Heart left ventricle (tissue), 16 donors: ENCODE measurements at regions not wholly inside any gene's neighbourhood (a gene's known extent, or its start where the extent isn't known, plus 50 kb on each side); places are given as distances from the start of the nearest gene placed in this dataset.
A peak's percentile ranks its signal among the peaks of the same experiment; 100 is the strongest.

Source experiments
- ATAC-seq, 4 donors: fragments of 200-7000 bp; cut with Tn5 transposase; one replicate each; pipeline ENCODE4 v1.9.1; 2020 to 2022; ENCODE audit warnings: moderate library complexity in 4 of 4, mild to moderate bottlenecking in 3 of 4, moderate number of reproducible peaks in 1 of 4
- DNase-seq, 5 donors: peaks; one replicate each; pipeline ENCODE4 v3.0.0-alpha.2; 2020
- H3K27ac ChIP-seq, 12 donors: fragments of 200-600 bp; sonication (generic) in 4 of 12; one replicate each; pipeline versions ENCODE4 v1.5.0 to v1.8.0; 2016 to 2022; ENCODE audit warnings: mild to moderate bottlenecking in 2 of 12
- H3K27me3 ChIP-seq, 9 donors: fragments of 200-600 bp; sonication (generic) in 2 of 9; one replicate each; pipeline versions ENCODE4 v1.5.1 to v1.8.0; 2016 to 2022; ENCODE audit warnings: mild to moderate bottlenecking in 3 of 9
- H3K36me3 ChIP-seq, 9 donors: fragments of 200-600 bp; sonication (generic) in 2 of 9; one replicate each; pipeline versions ENCODE4 v1.5.0 to v1.8.0; 2018 to 2022; ENCODE audit warnings: mild to moderate bottlenecking in 2 of 9
- H3K4me1 ChIP-seq, 12 donors: fragments of 200-600 bp; sonication (generic) in 4 of 12; one replicate each; pipeline versions ENCODE4 v1.5.0 to v1.8.0; 2016 to 2022; ENCODE audit warnings: mild to moderate bottlenecking in 3 of 12
- H3K4me3 ChIP-seq, 12 donors: fragments of 200-600 bp; sonication (generic) in 4 of 12; one replicate each; pipeline versions ENCODE4 v1.5.0 to v1.8.0; 2017 to 2022; ENCODE audit warnings: mild to moderate bottlenecking in 9 of 12, moderate library complexity in 4 of 12
- H3K9me3 ChIP-seq, 12 donors: fragments of 200-600 bp; sonication (generic) in 4 of 12; one replicate each; pipeline versions ENCODE4 v1.5.0 to v1.8.0; 2016 to 2022; ENCODE audit warnings: mild to moderate bottlenecking in 1 of 12
- CTCF ChIP-seq, 12 donors: fragments of 200-600 bp; sonication (generic) in 4 of 12; IDR thresholded peaks; one replicate each; pipeline versions ENCODE4 v1.5.0 to v1.8.0; 2018 to 2022; ENCODE audit warnings: antibody characterized with exemption in 12 of 12, mild to moderate bottlenecking in 5 of 12
- POLR2A ChIP-seq, 2 donors: fragments of 450-650 bp; IDR thresholded peaks; one replicate each; pipeline ENCODE4 v1.6.1; 2017; ENCODE audit warnings: antibody characterized with exemption in 2 of 2, mild to moderate bottlenecking in 2 of 2, moderate library complexity in 2 of 2
- WGBS, 4 donors: extraction: QIAGEN DNeasy Blood & Tissue Kit in 2 of 4; methylation state at CpG; one replicate each; pipeline versions ENCODE4 v1.1.5 to v1.1.7; 2013 to 2018; 5-methylcytosine and 5-hydroxymethylcytosine counted together
- intact Hi-C, 10 donors: fragments of 100-400 bp; cut with DNase I; formaldehyde crosslinking; loops; one replicate each; pipeline versions ENCODE4 v1.11.1 to v1.14.2; 2022
- donor health status: ischemic (EF 13 %, LVEDD 7.1; RV severe dilation, severe dysfunction).
- donor health status: healthy with polysubstance abuse.
- donor health status: DM: no; HTN: yes; CAD: no.
- donor health status: DM: no; HTN: no; CAD: no.
- donor health status: ischemic (EF 25% LVEDD 6.9; RV normal size, moderate dysfunction).
- donor health status: ischemic (EF 25% LVEDD 5.7; RV mildly dilated, moderate dysfunction).
- donor health status: healthy.
- donor health status: DM: yes; HTN: yes; CAD: no.
- donor health status: ischemic (EF 35%, LVEDD 5.7; RV mildly dilated, moderate dysfunction).
- donor health status: nonischemic (EF 11% LVEDD 7.7; RV severe dilation, severe dysfunction).
- donor health status: DM: yes; HTN: yes; CAD: no.
- donor health status: PGD.
- donor health status: ischemic (EF 29% LVEDD 5.4; RV normal size, mild dysfunction).
- donor health status: nonischemic (EF 23%, LVEDD 6.1; RV moderate dilation, normal function).

- H3K27me3 ChIP-seq = no peaks in the 10 kb centered on the region
- peak overlapping the region in 10 of 12 donors; percentile 2 to 77 (median 63) for H3K27ac ChIP-seq
- no peak for TF ChIP-seq POLR2A (IDR thresholded peaks at IDR 0.05)
- TF ChIP-seq CTCF (IDR thresholded peaks at IDR 0.05) = no peak
- ATAC-seq (peak in 2 of 4 donors; percentile 8 to 17), DNase-seq (no peak)
- intact Hi-C loops = loop anchor here in 2 of 10 donors (5.0 kb wide), 2 partner anchors 51 to 114 kb away; no protein-coding TSS in a partner anchor
- WGBS, 4 donors = 50 to 59% (median 53%) methylated on average over 6 of the region's 6 CpGs
- peak overlapping the region in 1 of 12 donors; percentile 14 for H3K4me3 ChIP-seq
- peaks cover 0 to 9% (median 0%) of the 10 kb centered on the region in 12 donors for H3K9me3 ChIP-seq
- H3K36me3 ChIP-seq = no peaks in the 10 kb centered on the region
- H3K4me1 ChIP-seq = peaks cover 8 to 56% (median 29%) of the 10 kb centered on the region in 12 donors
Measured at GRCh38 chr10:31583293-31583692, 264.3 kb downstream of the ZEB1 start.

- no peaks in the 10 kb centered on the region for H3K36me3 ChIP-seq
- ATAC-seq (peak; percentile 51 to 70 (median 58)), DNase-seq (peak in 3 of 5 donors; percentile 30 to 43 (median 36))
- 56 to 59% (median 57%) methylated on average over 8 of the region's 8 CpGs for WGBS, 4 donors
- peaks cover 0 to 6% (median under 1%) of the 10 kb centered on the region in 12 donors for H3K9me3 ChIP-seq
- peak overlapping the region in 11 of 12 donors; percentile 2 to 77 (median 62) for H3K27ac ChIP-seq
- H3K27me3 ChIP-seq = no peaks in the 10 kb centered on the region
- intact Hi-C loops = loop anchor here in 2 of 10 donors (5.0 kb wide), 2 partner anchors 50 to 115 kb away; no protein-coding TSS in a partner anchor
- H3K4me1 ChIP-seq = peaks cover 8 to 50% (median 28%) of the 10 kb centered on the region in 12 donors
- peak overlapping the region in 1 of 12 donors; percentile 8 for H3K4me3 ChIP-seq
- TF ChIP-seq CTCF (IDR thresholded peaks at IDR 0.05) (no peak), POLR2A (IDR thresholded peaks at IDR 0.05) (no peak)
Measured at GRCh38 chr10:31582365-31583052, 263.5 kb downstream of the ZEB1 start.

GRCh38 chr10:31581741-31582323 is 262.8 kb downstream of the ZEB1 start:
- peak in 3 of 5 donors; percentile 23 to 38 (median 28) for DNase-seq
- Histone ChIP-seq H3K27me3 (no peaks in the 10 kb centered on the region), H3K27ac (peak overlapping the region in 10 of 12 donors; percentile 2 to 77 (median 49)), H3K4me1 (peaks cover 8 to 50% (median 28%) of the 10 kb centered on the region in 12 donors), H3K4me3 (peak overlapping the region in 1 of 12 donors; percentile 8), H3K36me3 (no peaks in the 10 kb centered on the region), H3K9me3 (peaks cover 0 to 12% (median 0%) of the 10 kb centered on the region in 12 donors)
- peak; percentile 27 to 53 (median 34) for ATAC-seq
- intact Hi-C loops = loop anchor here in 2 of 10 donors (5.0 kb wide), 2 partner anchors 50 to 115 kb away; no protein-coding TSS in a partner anchor
- 71 to 75% (median 72%) methylated on average over 9 of the region's 9 CpGs for WGBS, 4 donors
- TF ChIP-seq CTCF (IDR thresholded peaks at IDR 0.05) = no peak
- no peak for TF ChIP-seq POLR2A (IDR thresholded peaks at IDR 0.05)

- peak overlapping the region in 7 of 12 donors; percentile 13 to 53 (median 33) for H3K27ac ChIP-seq
- TF ChIP-seq POLR2A (IDR thresholded peaks at IDR 0.05) (no peak), CTCF (IDR thresholded peaks at IDR 0.05) (no peak)
- H3K27me3 ChIP-seq = no peaks in the 10 kb centered on the region
- peaks cover 0 to 13% (median 0%) of the 10 kb centered on the region in 12 donors for H3K9me3 ChIP-seq
- ATAC-seq = peak in 3 of 4 donors; percentile 17 to 46 (median 45)
- DNase-seq = peak in 1 of 5 donors; percentile 34
- intact Hi-C loops = loop anchor here in 2 of 10 donors (5.0 kb wide), 2 partner anchors 48 to 117 kb away; no protein-coding TSS in a partner anchor
- no peak overlapping the region for H3K4me3 ChIP-seq
- H3K36me3 ChIP-seq = no peaks in the 10 kb centered on the region
- WGBS, 4 donors = 64 to 76% (median 73%) methylated on average over 5 of the region's 5 CpGs
- peaks cover 8 to 48% (median 28%) of the 10 kb centered on the region in 12 donors for H3K4me1 ChIP-seq
Measured at GRCh38 chr10:31580646-31581045, 261.6 kb downstream of the ZEB1 start.
